H9 (cell line): ENCODE measurements at regions not wholly inside any gene's neighbourhood (a gene's known extent, or its start where the extent isn't known, plus 50 kb on each side); places are given as distances from the start of the nearest gene placed in this dataset.

Source experiments
- DNase-seq: peaks from one replicate; pipeline ENCODE4 v3.0.0-alpha.2; 2017
- H2AFZ ChIP-seq: one replicate; pipeline ENCODE4 v1.6.1; 2013; ENCODE audit warnings: mild to moderate bottlenecking, low read length, control low read depth, moderate library complexity
- H2AK5ac ChIP-seq: 2 replicates; pipeline ENCODE4 v1.6.1; 2013; ENCODE audit warnings: low read length, control low read depth, mixed read lengths; ENCODE audit not compliant: insufficient read length
- H2BK120ac ChIP-seq: one replicate; pipeline ENCODE4 v1.6.1; 2013; ENCODE audit warnings: low read depth, mild to moderate bottlenecking, low read length, control low read depth, inconsistent platforms; ENCODE audit not compliant: poor library complexity, severe bottlenecking
- H2BK12ac ChIP-seq: 2 replicates; pipeline ENCODE4 v1.6.1; 2013; ENCODE audit warnings: low read length, control low read depth, mixed read lengths, low read depth; ENCODE audit not compliant: insufficient read length
- H2BK15ac ChIP-seq: 2 replicates; pipeline ENCODE4 v1.6.1; 2013; ENCODE audit warnings: low read depth, low read length, control low read depth
- H2BK20ac ChIP-seq: one replicate; pipeline ENCODE4 v1.6.1; 2013; ENCODE audit warnings: low read depth, mild to moderate bottlenecking, low read length, control low read depth, inconsistent platforms; ENCODE audit not compliant: poor library complexity, severe bottlenecking
- H2BK5ac ChIP-seq: 2 replicates; pipeline ENCODE4 v1.6.1; 2013; ENCODE audit warnings: low read length, control low read depth, mixed read lengths; ENCODE audit not compliant: insufficient read length
- H3K14ac ChIP-seq: 2 replicates; pipeline ENCODE4 v1.6.1; 2013; ENCODE audit warnings: low read length, control low read depth; ENCODE audit not compliant: insufficient read depth
- H3K18ac ChIP-seq: 2 replicates; pipeline ENCODE4 v1.6.1; 2013; ENCODE audit warnings: low read depth, mild to moderate bottlenecking, mixed read lengths, low read length, control low read depth; ENCODE audit not compliant: insufficient read length
- H3K23ac ChIP-seq: 2 replicates; pipeline ENCODE4 v1.6.1; 2013; ENCODE audit warnings: low read length, control low read depth, mixed read lengths, low read depth; ENCODE audit not compliant: insufficient read length
- H3K23me2 ChIP-seq: 2 replicates; pipeline ENCODE4 v1.6.1; 2013; ENCODE audit warnings: low read depth, mild to moderate bottlenecking, mixed read lengths, low read length, control low read depth; ENCODE audit not compliant: insufficient read length, poor library complexity, severe bottlenecking
- H3K27ac ChIP-seq: 2 replicates; pipeline ENCODE4 v1.5.1; 2013; ENCODE audit warnings: low read length, control low read depth, mixed read lengths, low read depth; ENCODE audit not compliant: insufficient read length
- H3K27me3 ChIP-seq: 2 replicates; pipeline ENCODE4 v1.6.1; 2013; ENCODE audit warnings: low read length, control low read depth, inconsistent platforms; ENCODE audit not compliant: insufficient read depth
- H3K4ac ChIP-seq: 2 replicates; pipeline ENCODE4 v1.6.1; 2013; ENCODE audit warnings: low read depth, mild to moderate bottlenecking, control low read depth, inconsistent platforms, low read length, moderate library complexity
- H3K4me1 ChIP-seq: 2 replicates; pipeline ENCODE4 v1.6.1; 2013; ENCODE audit warnings: low read length, control low read depth, inconsistent platforms; ENCODE audit not compliant: insufficient read depth
- H3K4me2 ChIP-seq: 2 replicates; pipeline ENCODE4 v1.6.1; 2013; ENCODE audit warnings: low read length, control low read depth, mixed read lengths; ENCODE audit not compliant: insufficient read length, insufficient read depth
- H3K56ac ChIP-seq: 2 replicates; pipeline ENCODE4 v1.6.1; 2013; ENCODE audit warnings: low read depth, mild to moderate bottlenecking, mixed read lengths, low read length, control low read depth; ENCODE audit not compliant: insufficient read length
- H3K79me1 ChIP-seq: 2 replicates; pipeline ENCODE4 v1.6.1; 2013; ENCODE audit warnings: low read depth, mild to moderate bottlenecking, moderate library complexity, low read length, control low read depth, inconsistent platforms; ENCODE audit not compliant: insufficient read depth, poor library complexity, severe bottlenecking
- H3K79me2 ChIP-seq: 2 replicates; pipeline ENCODE4 v1.6.1; 2013; ENCODE audit warnings: low read length, control low read depth, inconsistent platforms; ENCODE audit not compliant: insufficient read depth
- H3K9ac ChIP-seq: 2 replicates; pipeline ENCODE4 v1.6.1; 2013; ENCODE audit warnings: low read length, control low read depth, mixed read lengths; ENCODE audit not compliant: insufficient read length; ENCODE audit errors: extremely low read depth
- H3K9me3 ChIP-seq: one replicate; pipeline ENCODE4 v1.6.1; 2013; ENCODE audit warnings: low read depth, low read length, inconsistent platforms; ENCODE audit not compliant: control insufficient read depth
- H3T11ph ChIP-seq: one replicate; pipeline ENCODE4 v1.6.1; 2013; ENCODE audit warnings: mild to moderate bottlenecking, low read length, control low read depth, inconsistent platforms
- H4K20me1 ChIP-seq: one replicate; pipeline ENCODE4 v1.6.1; 2013; ENCODE audit not compliant: control insufficient read depth, insufficient read length, insufficient read depth
- H4K5ac ChIP-seq: 2 replicates; pipeline ENCODE4 v1.6.1; 2013; ENCODE audit warnings: low read depth, mild to moderate bottlenecking, mixed read lengths, low read length, control low read depth; ENCODE audit not compliant: insufficient read length
- H4K8ac ChIP-seq: replicated peaks from 2 replicates; pipeline ENCODE4 v1.6.1; 2013; ENCODE audit warnings: low read length, control low read depth, mixed read lengths, low read depth; ENCODE audit not compliant: insufficient read length
- H4K91ac ChIP-seq: 2 replicates; pipeline ENCODE4 v1.6.1; 2013; ENCODE audit warnings: low read depth, mild to moderate bottlenecking, moderate library complexity, mixed read lengths, low read length, control low read depth; ENCODE audit not compliant: insufficient read length
- H3K27ac Mint-ChIP-seq, 3 experiments: 2 replicates in 2 of 3; 3 replicates in 1 of 3; pipeline ENCODE4 v1.8.0; 2020 to 2021; ENCODE audit warnings: mixed read lengths in 3 of 3, mild to moderate bottlenecking in 1 of 3, moderate library complexity in 1 of 3
- H3K27me3 Mint-ChIP-seq: 2 replicates; pipeline ENCODE4 v1.8.0; 2021; ENCODE audit warnings: low read depth, mild to moderate bottlenecking, moderate library complexity, mixed read lengths
- H3K36me3 Mint-ChIP-seq, 3 experiments: 2 replicates in 2 of 3; 3 replicates in 1 of 3; pipeline ENCODE4 v1.8.0; 2020 to 2021; ENCODE audit warnings: low read depth in 3 of 3, mixed read lengths in 3 of 3; ENCODE audit not compliant: insufficient read depth in 1 of 3
- H3K4me1 Mint-ChIP-seq, 2 experiments: 2 replicates each; pipeline ENCODE4 v1.8.0; 2020; ENCODE audit warnings: mixed read lengths in 2 of 2
- H3K4me3 Mint-ChIP-seq, 2 experiments: 2 replicates in 1 of 2; 3 replicates in 1 of 2; pipeline ENCODE4 v1.8.0; 2020 to 2021; ENCODE audit warnings: mild to moderate bottlenecking in 2 of 2, mixed read lengths in 2 of 2, moderate library complexity in 1 of 2
- H3K9me3 Mint-ChIP-seq, 2 experiments: 2 replicates in 1 of 2; 3 replicates in 1 of 2; pipeline ENCODE4 v1.8.0; 2020; ENCODE audit warnings: mild to moderate bottlenecking in 2 of 2, mixed read lengths in 2 of 2, moderate library complexity in 1 of 2
- WGBS: extraction: QIAGEN DNeasy Blood & Tissue Kit; methylation state at CpG from one replicate; pipeline ENCODE4 v1.1.7; 2013; ENCODE audit warnings: missing lambda C conversion rate, low lambda C conversion rate, mixed read lengths; ENCODE audit not compliant: insufficient read length; ENCODE audit errors: extremely low coverage; 5-methylcytosine and 5-hydroxymethylcytosine counted together
- TF ChIP-seq, protein P1 (sequence below): fragments of 200-600 bp; sonication (generic); conservative IDR thresholded peaks from 3 replicates; pipeline ENCODE4 v1.8.0; 2021; ENCODE audit warnings: antibody characterized with exemption, mild to moderate bottlenecking

DNA sequence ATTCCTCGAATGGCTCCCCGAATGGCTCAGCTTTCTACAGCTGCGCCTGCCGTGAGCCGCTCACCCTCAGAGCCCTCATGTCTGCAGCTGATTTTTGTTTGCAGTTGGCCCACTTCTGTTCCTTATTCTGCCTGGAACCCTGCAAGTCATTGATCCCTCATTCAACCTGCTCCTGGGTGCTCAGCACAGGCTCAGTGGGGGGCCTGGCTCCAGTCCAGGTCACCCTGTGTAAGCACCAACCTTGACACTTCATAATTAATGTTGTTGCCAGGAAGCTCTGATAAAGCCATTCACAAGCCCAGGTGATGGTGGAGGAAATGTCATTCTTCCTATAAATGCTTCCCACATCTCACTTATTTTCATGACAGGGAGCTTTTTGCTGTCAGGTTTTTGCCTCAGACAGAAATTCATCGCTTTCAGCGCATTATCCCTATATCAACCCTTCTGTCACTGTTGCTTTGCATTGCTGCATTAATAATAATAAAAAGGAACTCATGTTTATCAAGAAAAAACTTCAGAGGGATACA lies 85.7 kb downstream of the F11 start:
- no peak overlapping the region for H2AFZ ChIP-seq
- no peak overlapping the region for H3K4me2 ChIP-seq
- no peaks in the 10 kb centered on the region for H3K79me1 ChIP-seq
- H2BK120ac ChIP-seq, result no peak overlapping the region
- no peaks in the 10 kb centered on the region for H3K4me1 ChIP-seq
- Mint-ChIP-seq H3K9me3 (no peaks in the 10 kb centered on the region), H3K27me3 (peaks cover 63% of the 10 kb centered on the region), H3K36me3 (no peaks in the 10 kb centered on the region), H3K27ac (no peak overlapping the region), H3K4me3 (no peak overlapping the region), H3K4me1 (peaks cover 3 to 10% of the 10 kb centered on the region in 2 experiments)
- no peak overlapping the region for H3K27ac ChIP-seq
- H2AK5ac ChIP-seq, result no peak overlapping the region
- no peak overlapping the region for H4K91ac ChIP-seq
- WGBS, result no CpG with 5 or more reads among the region's 7 CpGs
- no peak overlapping the region for H3K4ac ChIP-seq
- TF ChIP-seq, protein P1, sequence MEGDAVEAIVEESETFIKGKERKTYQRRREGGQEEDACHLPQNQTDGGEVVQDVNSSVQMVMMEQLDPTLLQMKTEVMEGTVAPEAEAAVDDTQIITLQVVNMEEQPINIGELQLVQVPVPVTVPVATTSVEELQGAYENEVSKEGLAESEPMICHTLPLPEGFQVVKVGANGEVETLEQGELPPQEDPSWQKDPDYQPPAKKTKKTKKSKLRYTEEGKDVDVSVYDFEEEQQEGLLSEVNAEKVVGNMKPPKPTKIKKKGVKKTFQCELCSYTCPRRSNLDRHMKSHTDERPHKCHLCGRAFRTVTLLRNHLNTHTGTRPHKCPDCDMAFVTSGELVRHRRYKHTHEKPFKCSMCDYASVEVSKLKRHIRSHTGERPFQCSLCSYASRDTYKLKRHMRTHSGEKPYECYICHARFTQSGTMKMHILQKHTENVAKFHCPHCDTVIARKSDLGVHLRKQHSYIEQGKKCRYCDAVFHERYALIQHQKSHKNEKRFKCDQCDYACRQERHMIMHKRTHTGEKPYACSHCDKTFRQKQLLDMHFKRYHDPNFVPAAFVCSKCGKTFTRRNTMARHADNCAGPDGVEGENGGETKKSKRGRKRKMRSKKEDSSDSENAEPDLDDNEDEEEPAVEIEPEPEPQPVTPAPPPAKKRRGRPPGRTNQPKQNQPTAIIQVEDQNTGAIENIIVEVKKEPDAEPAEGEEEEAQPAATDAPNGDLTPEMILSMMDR, result no peak
- no peaks in the 10 kb centered on the region for H4K20me1 ChIP-seq
- no peaks in the 10 kb centered on the region for H3K23me2 ChIP-seq
- no peak overlapping the region for H3T11ph ChIP-seq
- no peak overlapping the region for H3K56ac ChIP-seq
- H2BK15ac ChIP-seq, result no peak overlapping the region
- H2BK12ac ChIP-seq, result no peak overlapping the region
- H3K23ac ChIP-seq, result no peak overlapping the region
- no peak overlapping the region for H3K18ac ChIP-seq
- no peak overlapping the region for H3K14ac ChIP-seq
- no peaks in the 10 kb centered on the region for H3K9me3 ChIP-seq
- H3K27me3 ChIP-seq, result peaks cover 19% of the 10 kb centered on the region; the same call in 1 of the 2 replicates
- H3K79me2 ChIP-seq, result no peaks in the 10 kb centered on the region
- DNase-seq, result no peak
- no peak overlapping the region for H2BK5ac ChIP-seq
- no peak overlapping the region for H4K5ac ChIP-seq
- H4K8ac ChIP-seq, result no peak overlapping the region
- no peak overlapping the region for H2BK20ac ChIP-seq
- no peak overlapping the region for H3K9ac ChIP-seq
